Osteocyte (in vitro differentiated cells): ENCODE measurements at regions not wholly inside any gene's neighbourhood (a gene's known extent, or its start where the extent isn't known, plus 50 kb on each side); places are given as distances from the start of the nearest gene placed in this dataset.

Source experiments
- DNase-seq: peaks from one replicate; pipeline ENCODE4 v3.0.0; 2021; ENCODE audit warnings: mixed read lengths; ENCODE audit not compliant: unreplicated experiment; ENCODE audit errors: extremely low spot score
- H3K27ac Mint-ChIP-seq: one replicate; pipeline ENCODE4 v1.8.0; 2021; ENCODE audit warnings: mild to moderate bottlenecking, mixed read lengths; ENCODE audit not compliant: unreplicated experiment
- H3K27me3 Mint-ChIP-seq: one replicate; pipeline ENCODE4 v1.8.0; 2021; ENCODE audit warnings: mixed read lengths; ENCODE audit not compliant: unreplicated experiment
- H3K36me3 Mint-ChIP-seq: one replicate; pipeline ENCODE4 v1.8.0; 2021; ENCODE audit warnings: mixed read lengths; ENCODE audit not compliant: unreplicated experiment
- H3K4me1 Mint-ChIP-seq: one replicate; pipeline ENCODE4 v1.8.0; 2021; ENCODE audit warnings: mixed read lengths; ENCODE audit not compliant: unreplicated experiment
- H3K4me3 Mint-ChIP-seq: one replicate; pipeline ENCODE4 v1.8.0; 2021; ENCODE audit warnings: mild to moderate bottlenecking, moderate library complexity, mixed read lengths; ENCODE audit not compliant: unreplicated experiment
- H3K9me3 Mint-ChIP-seq: one replicate; pipeline ENCODE4 v1.8.0; 2021; ENCODE audit warnings: mixed read lengths; ENCODE audit not compliant: unreplicated experiment
- CTCF ChIP-seq: fragments of 200-600 bp; sonication (generic); IDR thresholded peaks from 2 replicates; pipeline ENCODE4 v1.5.0; 2021; ENCODE audit warnings: antibody characterized with exemption, mild to moderate bottlenecking, moderate library complexity

- Mint-ChIP-seq H3K27ac (no peak overlapping the region), H3K4me3 (no peak overlapping the region), H3K9me3 (no peaks in the 10 kb centered on the region), H3K27me3 (peaks cover 21% of the 10 kb centered on the region), H3K36me3 (no peaks in the 10 kb centered on the region), H3K4me1 (no peaks in the 10 kb centered on the region)
- peak; percentile 66 for DNase-seq
- TF ChIP-seq CTCF, result no peak
Observed at GRCh38 chr7:155870334-155871180, 58.3 kb upstream of the SHH start.

GRCh38 chr7:155869784-155870076, 57.5 kb upstream of the SHH start:
- Mint-ChIP-seq H3K27me3 (peaks cover 24% of the 10 kb centered on the region), H3K4me1 (no peaks in the 10 kb centered on the region), H3K36me3 (no peaks in the 10 kb centered on the region), H3K9me3 (no peaks in the 10 kb centered on the region), H3K4me3 (no peak overlapping the region), H3K27ac (no peak overlapping the region)
- no peak for TF ChIP-seq CTCF
- DNase-seq, result peak; percentile 68

GRCh38 chr7:155868955-155869783, 56.9 kb upstream of the SHH start:
- no peak overlapping the region for H3K4me3 Mint-ChIP-seq
- no peaks in the 10 kb centered on the region for H3K4me1 Mint-ChIP-seq
- peak; percentile 67 for DNase-seq
- H3K27me3 Mint-ChIP-seq, result peaks cover 18% of the 10 kb centered on the region
- TF ChIP-seq CTCF, result no peak
- no peak overlapping the region for H3K27ac Mint-ChIP-seq
- H3K36me3 Mint-ChIP-seq, result no peaks in the 10 kb centered on the region
- H3K9me3 Mint-ChIP-seq, result no peaks in the 10 kb centered on the region

GRCh38 chr7:155867734-155868400, 55.6 kb upstream of the SHH start:
- no peak for TF ChIP-seq CTCF

GRCh38 chr7:155867280-155867679, 55.0 kb upstream of the SHH start:
- no peak for DNase-seq
- Mint-ChIP-seq H3K36me3 (no peaks in the 10 kb centered on the region), H3K27me3 (peaks cover 16% of the 10 kb centered on the region), H3K4me1 (no peaks in the 10 kb centered on the region), H3K4me3 (no peak overlapping the region), H3K27ac (no peak overlapping the region), H3K9me3 (no peaks in the 10 kb centered on the region)
- TF ChIP-seq CTCF, result no peak

More at GRCh38 chr7:155867734-155868400, 55.6 kb upstream of the SHH start:
- H3K27me3 Mint-ChIP-seq, result peaks cover 16% of the 10 kb centered on the region
- H3K9me3 Mint-ChIP-seq, result no peaks in the 10 kb centered on the region
- H3K4me3 Mint-ChIP-seq, result no peak overlapping the region
- peak; percentile 25 for DNase-seq
- no peak overlapping the region for H3K27ac Mint-ChIP-seq
- no peaks in the 10 kb centered on the region for H3K36me3 Mint-ChIP-seq
- no peaks in the 10 kb centered on the region for H3K4me1 Mint-ChIP-seq
